ENCODE measurements at regions not wholly inside any gene's neighbourhood (a gene's known extent, or its start where the extent isn't known, plus 50 kb on each side); places are given as distances from the start of the nearest gene placed in this dataset.

DNA sequence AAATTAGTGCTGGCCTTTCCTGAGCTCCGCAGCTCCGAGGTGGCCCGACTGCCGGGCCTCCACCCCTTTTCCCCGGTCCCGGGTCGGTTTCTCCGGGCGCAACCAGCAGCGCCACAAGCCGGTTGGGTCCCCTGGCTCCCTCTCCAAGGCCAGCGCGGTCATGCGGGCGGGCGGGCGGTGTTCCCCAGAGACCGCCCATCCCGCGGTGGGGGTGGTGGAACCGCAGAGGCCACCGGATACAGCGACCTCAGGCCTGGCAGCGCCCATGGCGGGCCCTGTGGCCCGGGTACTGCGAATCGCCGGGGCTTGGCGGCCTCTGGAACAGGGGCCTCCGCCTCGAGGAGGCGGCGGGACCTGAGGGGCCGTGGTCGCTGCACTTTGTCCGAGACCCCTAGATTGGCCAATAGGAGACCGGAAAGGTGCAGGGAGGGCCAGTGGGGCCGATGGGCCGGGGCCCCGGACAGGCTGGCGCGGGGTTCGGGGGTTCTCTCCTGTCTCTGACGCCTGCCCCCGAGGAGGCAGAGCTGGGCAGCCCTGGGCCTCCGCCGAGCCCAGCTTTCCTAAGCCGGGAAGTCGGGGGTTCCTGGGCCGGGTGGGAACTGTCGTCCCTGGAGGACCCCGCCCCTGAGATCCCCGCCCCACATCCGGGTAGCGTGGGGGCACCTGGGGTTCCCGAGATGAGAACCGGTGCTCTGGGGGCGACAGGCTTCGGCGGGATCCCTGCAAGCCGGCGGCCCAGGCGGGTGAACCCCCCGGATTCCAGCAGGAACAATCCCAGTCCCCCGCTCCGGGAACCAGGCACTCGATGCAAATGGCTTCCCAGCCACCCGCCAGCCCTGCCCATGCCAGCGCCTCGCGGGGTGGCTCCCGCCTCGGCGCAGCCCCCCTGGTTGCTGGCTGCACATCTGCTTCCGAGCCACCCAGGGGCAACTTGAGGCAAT lies 293.9 kb downstream of the ZSWIM6 start:
- TF ChIP-seq, protein P1, sequence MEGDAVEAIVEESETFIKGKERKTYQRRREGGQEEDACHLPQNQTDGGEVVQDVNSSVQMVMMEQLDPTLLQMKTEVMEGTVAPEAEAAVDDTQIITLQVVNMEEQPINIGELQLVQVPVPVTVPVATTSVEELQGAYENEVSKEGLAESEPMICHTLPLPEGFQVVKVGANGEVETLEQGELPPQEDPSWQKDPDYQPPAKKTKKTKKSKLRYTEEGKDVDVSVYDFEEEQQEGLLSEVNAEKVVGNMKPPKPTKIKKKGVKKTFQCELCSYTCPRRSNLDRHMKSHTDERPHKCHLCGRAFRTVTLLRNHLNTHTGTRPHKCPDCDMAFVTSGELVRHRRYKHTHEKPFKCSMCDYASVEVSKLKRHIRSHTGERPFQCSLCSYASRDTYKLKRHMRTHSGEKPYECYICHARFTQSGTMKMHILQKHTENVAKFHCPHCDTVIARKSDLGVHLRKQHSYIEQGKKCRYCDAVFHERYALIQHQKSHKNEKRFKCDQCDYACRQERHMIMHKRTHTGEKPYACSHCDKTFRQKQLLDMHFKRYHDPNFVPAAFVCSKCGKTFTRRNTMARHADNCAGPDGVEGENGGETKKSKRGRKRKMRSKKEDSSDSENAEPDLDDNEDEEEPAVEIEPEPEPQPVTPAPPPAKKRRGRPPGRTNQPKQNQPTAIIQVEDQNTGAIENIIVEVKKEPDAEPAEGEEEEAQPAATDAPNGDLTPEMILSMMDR (IDR thresholded peaks at IDR 0.05; ENCODE audit: low read depth, low read length, poor library complexity, severe bottlenecking): no peak
- no peak for TF ChIP-seq EZH2phosphoT487 (IDR thresholded peaks at IDR 0.05; ENCODE audit: borderline replicate concordance, low read length)

Data from DOHH2 (cell line).